ENCODE measurements at regions not wholly inside any gene's neighbourhood (a gene's known extent, or its start where the extent isn't known, plus 50 kb on each side); places are given as distances from the start of the nearest gene placed in this dataset.

- Histone ChIP-seq H3K9ac (no peak overlapping the region), H3K4me2 (no peak overlapping the region), H3K9me3 (no peaks in the 10 kb centered on the region), H4K20me1 (no peaks in the 10 kb centered on the region), H3K36me3 (no peaks in the 10 kb centered on the region), H3K27ac (no peak overlapping the region), H3K4me3 (no peak overlapping the region), H3K4me1 (no peaks in the 10 kb centered on the region), H3K27me3 (no peaks in the 10 kb centered on the region)
- TF ChIP-seq Cebpa-rat (IDR thresholded peaks at IDR 0.05): no peak
Measured at GRCh38 chr6:160891690-160892089, 99.9 kb upstream of the MAP3K4 start.

DNA sequence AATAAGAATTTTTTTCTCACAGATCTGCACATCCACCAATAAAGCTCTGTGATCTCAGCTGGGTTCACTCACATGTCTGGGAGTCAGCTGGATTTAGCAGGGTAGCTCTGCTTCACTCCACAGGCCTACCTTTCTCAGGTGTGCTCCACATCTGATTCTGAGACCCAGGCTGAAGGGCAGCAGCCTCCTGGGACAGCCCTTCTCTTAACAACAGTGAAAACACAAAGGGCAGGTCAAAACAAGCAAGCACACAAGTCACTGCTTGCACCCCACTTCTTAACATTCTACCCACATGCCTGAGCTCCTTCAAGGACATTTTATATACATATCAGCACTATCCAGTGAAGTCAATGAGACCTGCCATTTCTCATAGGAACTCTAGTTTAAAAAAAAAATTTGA is 96.0 kb upstream of the MAP3K4 start:
- Histone ChIP-seq H3K9ac (no peak overlapping the region), H3K27me3 (no peaks in the 10 kb centered on the region), H3K4me2 (no peak overlapping the region), H3K9me3 (no peaks in the 10 kb centered on the region), H3K4me3 (no peak overlapping the region), H3K4me1 (peaks cover 7% of the 10 kb centered on the region; the same call in 1 of the 2 replicates), H3K36me3 (no peaks in the 10 kb centered on the region), H3K27ac (no peak overlapping the region), H4K20me1 (no peaks in the 10 kb centered on the region)
- no peak for TF ChIP-seq Cebpa-rat (IDR thresholded peaks at IDR 0.05)

- Histone ChIP-seq H3K4me2 (peak overlapping the region; percentile 26; the same call in 1 of the 2 replicates), H3K4me1 (peaks cover 7% of the 10 kb centered on the region; the same call in 1 of the 2 replicates), H3K4me3 (no peak overlapping the region), H3K27me3 (no peaks in the 10 kb centered on the region), H3K9me3 (no peaks in the 10 kb centered on the region), H3K36me3 (no peaks in the 10 kb centered on the region), H3K9ac (no peak overlapping the region), H3K27ac (no peak overlapping the region; the same call in 1 of the 2 replicates), H4K20me1 (no peaks in the 10 kb centered on the region)
- no peak for TF ChIP-seq Cebpa-rat (IDR thresholded peaks at IDR 0.05)
Measured at GRCh38 chr6:160899671-160900430, 91.7 kb upstream of the MAP3K4 start.

DNA sequence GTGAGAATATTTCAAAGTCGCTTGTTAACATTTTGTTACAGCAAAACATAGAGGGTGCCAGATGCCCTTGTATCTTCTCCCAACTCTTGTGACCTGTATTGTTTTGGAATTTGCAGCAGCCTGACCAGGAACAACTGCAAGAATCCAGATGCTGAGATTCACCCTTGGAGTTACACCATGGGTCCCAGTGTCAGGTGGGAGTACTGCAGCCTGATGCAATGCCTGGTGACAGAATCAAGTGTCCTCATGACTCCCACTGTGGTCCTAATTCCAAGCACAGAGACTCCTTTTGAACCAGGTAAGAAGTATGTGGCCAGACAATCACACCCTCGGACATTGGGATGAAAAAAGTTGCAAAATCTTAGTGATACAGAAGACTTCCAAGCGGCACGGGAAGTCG is 79.6 kb upstream of the MAP3K4 start:
- no peak overlapping the region for H3K4me2 ChIP-seq
- H3K4me1 ChIP-seq: no peaks in the 10 kb centered on the region
- H3K9ac ChIP-seq: no peak overlapping the region
- H3K27ac ChIP-seq: no peak overlapping the region
- H3K27me3 ChIP-seq: no peaks in the 10 kb centered on the region
- peaks cover 26% of the 10 kb centered on the region for H3K9me3 ChIP-seq
- H3K36me3 ChIP-seq: no peaks in the 10 kb centered on the region
- no peaks in the 10 kb centered on the region for H4K20me1 ChIP-seq
- TF ChIP-seq Cebpa-rat (IDR thresholded peaks at IDR 0.05): no peak
- H3K4me3 ChIP-seq: no peak overlapping the region

- H3K36me3 ChIP-seq: no peaks in the 10 kb centered on the region
- H3K4me3 ChIP-seq: no peak overlapping the region
- no peak for TF ChIP-seq Cebpa-rat (IDR thresholded peaks at IDR 0.05)
- peaks cover 26% of the 10 kb centered on the region for H3K9me3 ChIP-seq
- no peaks in the 10 kb centered on the region for H3K27me3 ChIP-seq
- no peak overlapping the region for H3K9ac ChIP-seq
- H3K27ac ChIP-seq: no peak overlapping the region
- no peak overlapping the region for H3K4me2 ChIP-seq
- no peaks in the 10 kb centered on the region for H3K4me1 ChIP-seq
- no peaks in the 10 kb centered on the region for H4K20me1 ChIP-seq
Measured at GRCh38 chr6:160912411-160912810, 79.2 kb upstream of the MAP3K4 start.

GRCh38 chr6:160917572-160917971 is 74.0 kb upstream of the MAP3K4 start:
- H3K4me3 ChIP-seq: no peak overlapping the region
- H4K20me1 ChIP-seq: no peaks in the 10 kb centered on the region
- H3K36me3 ChIP-seq: no peaks in the 10 kb centered on the region
- H3K9ac ChIP-seq: no peak overlapping the region
- TF ChIP-seq Cebpa-rat (IDR thresholded peaks at IDR 0.05): no peak
- no peaks in the 10 kb centered on the region for H3K27me3 ChIP-seq
- H3K9me3 ChIP-seq: peaks cover 28% of the 10 kb centered on the region
- H3K27ac ChIP-seq: no peak overlapping the region
- H3K4me2 ChIP-seq: no peak overlapping the region
- H3K4me1 ChIP-seq: no peaks in the 10 kb centered on the region

DNA sequence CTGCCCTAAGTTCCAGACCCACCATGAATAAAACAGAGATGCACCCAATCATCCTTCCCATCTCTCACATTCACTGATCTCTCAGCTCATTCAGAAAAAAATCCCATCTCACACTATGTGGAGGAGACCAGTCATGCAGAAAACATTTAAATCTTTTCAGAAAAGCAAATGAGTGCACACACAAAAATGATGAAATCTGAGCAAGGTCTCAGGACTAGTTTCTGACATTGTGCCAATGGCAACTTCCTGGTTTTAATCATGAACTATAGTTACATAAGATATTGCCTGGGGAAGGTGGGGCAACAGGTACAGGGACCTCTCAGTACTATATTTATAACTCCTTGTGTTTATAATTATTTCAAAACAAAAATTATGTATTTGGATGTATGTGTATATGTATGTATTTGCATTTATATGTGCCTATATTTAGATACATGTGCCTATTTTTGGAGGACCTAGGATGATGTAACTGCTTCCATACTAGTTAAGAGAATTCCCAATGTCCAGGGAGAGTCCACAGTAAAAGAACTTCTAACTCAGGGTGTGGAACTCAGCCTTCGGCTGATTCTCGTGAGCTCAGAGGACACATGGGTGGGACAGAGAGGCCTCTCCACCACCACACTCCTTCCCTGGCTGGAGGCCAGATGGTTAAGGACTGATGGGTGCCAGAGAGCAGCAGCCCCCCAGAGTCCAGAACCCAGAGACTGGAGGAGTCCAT is 71.7 kb upstream of the MAP3K4 start:
- H3K4me3 ChIP-seq: no peak overlapping the region
- H3K4me2 ChIP-seq: no peak overlapping the region
- no peak overlapping the region for H3K9ac ChIP-seq
- H3K4me1 ChIP-seq: peaks cover 6% of the 10 kb centered on the region
- no peaks in the 10 kb centered on the region for H3K36me3 ChIP-seq
- peaks cover 7% of the 10 kb centered on the region; the same call in 1 of the 2 replicates for H3K9me3 ChIP-seq
- H4K20me1 ChIP-seq: no peaks in the 10 kb centered on the region
- no peak for TF ChIP-seq Cebpa-rat (IDR thresholded peaks at IDR 0.05)
- H3K27me3 ChIP-seq: no peaks in the 10 kb centered on the region
- no peak overlapping the region for H3K27ac ChIP-seq

- H3K4me1 ChIP-seq: peaks cover 8% of the 10 kb centered on the region
- no peak for TF ChIP-seq Cebpa-rat (IDR thresholded peaks at IDR 0.05)
- H3K27ac ChIP-seq: no peak overlapping the region
- no peak overlapping the region for H3K4me3 ChIP-seq
- H3K9ac ChIP-seq: no peak overlapping the region
- H3K36me3 ChIP-seq: no peaks in the 10 kb centered on the region
- no peaks in the 10 kb centered on the region for H3K27me3 ChIP-seq
- H3K9me3 ChIP-seq: peaks cover 5% of the 10 kb centered on the region; the same call in 1 of the 2 replicates
- no peaks in the 10 kb centered on the region for H4K20me1 ChIP-seq
- no peak overlapping the region for H3K4me2 ChIP-seq
Measured at GRCh38 chr6:160921095-160921494, 70.5 kb upstream of the MAP3K4 start.

- Histone ChIP-seq H3K27ac (no peak overlapping the region), H3K4me1 (peaks cover 8% of the 10 kb centered on the region), H3K9ac (no peak overlapping the region), H3K27me3 (no peaks in the 10 kb centered on the region), H3K4me3 (no peak overlapping the region), H3K36me3 (no peaks in the 10 kb centered on the region), H3K4me2 (no peak overlapping the region), H3K9me3 (no peaks in the 10 kb centered on the region), H4K20me1 (no peaks in the 10 kb centered on the region)
- TF ChIP-seq Cebpa-rat (IDR thresholded peaks at IDR 0.05): no peak
Measured at GRCh38 chr6:160926281-160927276, 65.0 kb upstream of the MAP3K4 start.

Measured in BLaER1 (cell line).